Glutamatergic neuron (in vitro differentiated cells): ENCODE measurements at regions not wholly inside any gene's neighbourhood (a gene's known extent, or its start where the extent isn't known, plus 50 kb on each side); places are given as distances from the start of the nearest gene placed in this dataset.
"Not testable (repeated sequence)": the region's sequence is repeated elsewhere in the genome, so short reads cannot be mapped to it uniquely, and the experiment has no call there.

ENCODE experiments used
- DNase-seq: peaks from one replicate; pipeline ENCODE4 v3.0.0; 2022
- H3K27ac Mint-ChIP-seq: one replicate; pipeline ENCODE4 v1.8.0; 2020; ENCODE audit warnings: mild to moderate bottlenecking, mixed read lengths, inconsistent platforms; ENCODE audit not compliant: unreplicated experiment
- H3K27me3 Mint-ChIP-seq: one replicate; pipeline ENCODE4 v1.8.0; 2020; ENCODE audit warnings: mild to moderate bottlenecking, moderate library complexity, mixed read lengths, inconsistent platforms; ENCODE audit not compliant: unreplicated experiment
- H3K36me3 Mint-ChIP-seq: one replicate; pipeline ENCODE4 v1.8.0; 2020; ENCODE audit warnings: mild to moderate bottlenecking, mixed read lengths, inconsistent platforms; ENCODE audit not compliant: unreplicated experiment
- H3K4me1 Mint-ChIP-seq: one replicate; pipeline ENCODE4 v1.8.0; 2020; ENCODE audit warnings: mild to moderate bottlenecking, low read depth, mixed read lengths, inconsistent platforms; ENCODE audit not compliant: unreplicated experiment
- H3K4me3 Mint-ChIP-seq: one replicate; pipeline ENCODE4 v1.8.0; 2020; ENCODE audit warnings: mild to moderate bottlenecking, mixed read lengths, inconsistent platforms; ENCODE audit not compliant: unreplicated experiment
- H3K9me3 Mint-ChIP-seq: one replicate; pipeline ENCODE4 v1.8.0; 2020; ENCODE audit warnings: mild to moderate bottlenecking, moderate library complexity, mixed read lengths, inconsistent platforms; ENCODE audit not compliant: unreplicated experiment
- CTCF ChIP-seq: fragments of 200-600 bp; sonication (generic); IDR thresholded peaks from one replicate; pipeline ENCODE4 v1.5.0; 2021; ENCODE audit not compliant: partially characterized antibody, unreplicated experiment

GRCh38 chr15:21271566-21271965 is 168.7 kb downstream of the POTEB3 start:
- no peak for TF ChIP-seq CTCF
- DNase-seq: no peak
- Mint-ChIP-seq H3K36me3 (peaks cover 4% of the 10 kb centered on the region), H3K4me3 (no peak overlapping the region), H3K27ac (no peak overlapping the region), H3K27me3 (no peaks in the 10 kb centered on the region), H3K9me3 (peaks cover 12% of the 10 kb centered on the region), H3K4me1 (no peaks in the 10 kb centered on the region)

GRCh38 chr15:21270474-21270873 is 169.8 kb downstream of the POTEB3 start:
- Mint-ChIP-seq H3K4me3 (no peak overlapping the region), H3K9me3 (peaks cover 12% of the 10 kb centered on the region), H3K36me3 (peaks cover 4% of the 10 kb centered on the region), H3K27me3 (no peaks in the 10 kb centered on the region), H3K4me1 (no peaks in the 10 kb centered on the region), H3K27ac (peak overlapping the region; percentile 6)
- peak; percentile 24 for DNase-seq
- no peak for TF ChIP-seq CTCF

- H3K27me3 Mint-ChIP-seq, H3K27ac Mint-ChIP-seq, H3K4me1 Mint-ChIP-seq, H3K36me3 Mint-ChIP-seq, H3K4me3 Mint-ChIP-seq, DNase-seq: not testable (repeated sequence)
- peaks cover 12% of the 10 kb centered on the region for H3K9me3 Mint-ChIP-seq
Observed at GRCh38 chr15:21269673-21270072, 170.6 kb downstream of the POTEB3 start.

- peaks cover 4% of the 10 kb centered on the region for H3K36me3 Mint-ChIP-seq
Observed at GRCh38 chr15:21269121-21269520, 171.2 kb downstream of the POTEB3 start.

GRCh38 chr15:21268436-21268940 is 171.8 kb downstream of the POTEB3 start:
- Mint-ChIP-seq H3K9me3 (peaks cover 12% of the 10 kb centered on the region), H3K27ac (no peak overlapping the region), H3K27me3 (no peaks in the 10 kb centered on the region), H3K36me3 (peaks cover 4% of the 10 kb centered on the region), H3K4me1 (no peaks in the 10 kb centered on the region), H3K4me3 (no peak overlapping the region)
- no peak for DNase-seq
- TF ChIP-seq CTCF: no peak

More at GRCh38 chr15:21269121-21269520, 171.2 kb downstream of the POTEB3 start:
- Mint-ChIP-seq H3K27ac (no peak overlapping the region), H3K27me3 (no peaks in the 10 kb centered on the region), H3K4me3 (no peak overlapping the region), H3K4me1 (no peaks in the 10 kb centered on the region), H3K9me3 (peaks cover 12% of the 10 kb centered on the region)
- DNase-seq: no peak
- no peak for TF ChIP-seq CTCF
